ENCODE measurements at regions not wholly inside any gene's neighbourhood (a gene's known extent, or its start where the extent isn't known, plus 50 kb on each side); places are given as distances from the start of the nearest gene placed in this dataset.
"Not testable (repeated sequence)": the region's sequence is repeated elsewhere in the genome, so short reads cannot be mapped to it uniquely, and the experiment has no call there.

GRCh38 chr6:170198298-170198697, 92.6 kb downstream of the DLL1 start:
- Histone ChIP-seq H3K27me3 (no peaks in the 10 kb centered on the region), H3K9ac (ENCODE audit: low read depth in 2 of 2, low read length in 2 of 2) (no peak overlapping the region), H3K36me3 (no peaks in the 10 kb centered on the region), H3K27ac (no peak overlapping the region), H3K4me1 (no peaks in the 10 kb centered on the region), H3K9me3 (no peaks in the 10 kb centered on the region), H3K4me3 (no peak overlapping the region)
- DNase-seq, result no peak
- intact Hi-C loops (cut with DNase I), result no loop called here
- TF ChIP-seq CTCF (IDR thresholded peaks at IDR 0.05), result no peak

- TF ChIP-seq CTCF (IDR thresholded peaks at IDR 0.05), result no peak
- no peak overlapping the region for H3K4me3 ChIP-seq
- no peaks in the 10 kb centered on the region for H3K9me3 ChIP-seq
- no peak overlapping the region for H3K27ac ChIP-seq
- H3K27me3 ChIP-seq, result no peaks in the 10 kb centered on the region
- no peak overlapping the region for H3K9ac ChIP-seq (ENCODE audit: low read depth in 2 of 2, low read length in 2 of 2)
- no peaks in the 10 kb centered on the region for H3K36me3 ChIP-seq
- DNase-seq, result peak; percentile 7
- intact Hi-C loops (cut with DNase I), result no loop called here
- H3K4me1 ChIP-seq, result no peaks in the 10 kb centered on the region
These were observed 97.5 kb downstream of the DLL1 start for GRCh38 chr6:170193326-170193821.

GRCh38 chr6:170192905-170193304, 98.0 kb downstream of the DLL1 start:
- no peak for TF ChIP-seq CTCF (IDR thresholded peaks at IDR 0.05)
- no peak overlapping the region for H3K27ac ChIP-seq
- DNase-seq, result no peak
- H3K4me1 ChIP-seq, result no peaks in the 10 kb centered on the region
- H3K27me3 ChIP-seq, result no peaks in the 10 kb centered on the region
- no peak overlapping the region for H3K9ac ChIP-seq (ENCODE audit: low read depth in 2 of 2, low read length in 2 of 2)
- intact Hi-C loops (cut with DNase I), result no loop called here
- H3K36me3 ChIP-seq, result no peaks in the 10 kb centered on the region
- H3K9me3 ChIP-seq, result no peaks in the 10 kb centered on the region
- H3K4me3 ChIP-seq, result no peak overlapping the region

- intact Hi-C loops (cut with DNase I); H3K36me3 ChIP-seq; H3K9ac ChIP-seq (ENCODE audit: low read depth in 2 of 2, low read length in 2 of 2); H3K27me3 ChIP-seq; H3K4me3 ChIP-seq; H3K4me1 ChIP-seq; H3K9me3 ChIP-seq; H3K27ac ChIP-seq: not testable (repeated sequence)
- DNase-seq, result peak; percentile 6
These were observed 98.8 kb downstream of the DLL1 start for GRCh38 chr6:170192101-170192500.

GRCh38 chr6:170190046-170190445, 100.8 kb downstream of the DLL1 start:
- intact Hi-C loops (cut with DNase I), result no loop called here
- DNase-seq, result peak; percentile 4
- Histone ChIP-seq H3K27me3 (no peaks in the 10 kb centered on the region), H3K27ac (no peak overlapping the region), H3K4me1 (no peaks in the 10 kb centered on the region), H3K9me3 (no peaks in the 10 kb centered on the region), H3K36me3 (no peaks in the 10 kb centered on the region), H3K4me3 (no peak overlapping the region), H3K9ac (ENCODE audit: low read depth in 2 of 2, low read length in 2 of 2) (no peak overlapping the region)
- no peak for TF ChIP-seq CTCF (IDR thresholded peaks at IDR 0.05)

GRCh38 chr6:170189236-170189635, 101.6 kb downstream of the DLL1 start:
- Histone ChIP-seq H3K36me3 (no peaks in the 10 kb centered on the region), H3K9me3 (no peaks in the 10 kb centered on the region), H3K27ac (no peak overlapping the region), H3K4me3 (no peak overlapping the region), H3K9ac (ENCODE audit: low read depth in 2 of 2, low read length in 2 of 2) (no peak overlapping the region), H3K4me1 (no peaks in the 10 kb centered on the region), H3K27me3 (no peaks in the 10 kb centered on the region)
- no peak for TF ChIP-seq CTCF (IDR thresholded peaks at IDR 0.05)
- DNase-seq, result peak; percentile 10
- intact Hi-C loops (cut with DNase I), result no loop called here

Measured in colonic mucosa (tissue), 4 donors.